Stimulated activated CD4-positive, alpha-beta T cell treated with anti-CD3 and anti-CD28 coated beads, Interleukin-12 subunit alpha, Interleukin-12 subunit beta, amount 100 ng/mL, for 4 hours (primary cell): ENCODE measurements at regions not wholly inside any gene's neighbourhood (a gene's known extent, or its start where the extent isn't known, plus 50 kb on each side); places are given as distances from the start of the nearest gene placed in this dataset.

Experiments
- DNase-seq: peaks from one replicate; pipeline ENCODE4 v3.0.0-alpha.2; 2020

GRCh38 chr6:164130585-164130984, 716.1 kb downstream of the QKI start:
- DNase-seq: no peak

- DNase-seq: no peak
These were observed 715.6 kb downstream of the QKI start for GRCh38 chr6:164130151-164130550.

GRCh38 chr6:164129218-164129617, 714.7 kb downstream of the QKI start:
- DNase-seq: no peak

- no peak for DNase-seq
These were observed 713.6 kb downstream of the QKI start for GRCh38 chr6:164128101-164128500.

- DNase-seq: no peak
These were observed 710.5 kb downstream of the QKI start for GRCh38 chr6:164124986-164125385.

GRCh38 chr6:164124473-164124872, 710.0 kb downstream of the QKI start:
- no peak for DNase-seq

GRCh38 chr6:164122109-164122508, 707.6 kb downstream of the QKI start:
- no peak for DNase-seq

GRCh38 chr6:164121527-164121926, 707.0 kb downstream of the QKI start:
- DNase-seq: no peak

- no peak for DNase-seq
These were observed 700.1 kb downstream of the QKI start for GRCh38 chr6:164114651-164115050.

GRCh38 chr6:164114051-164114450, 699.5 kb downstream of the QKI start:
- no peak for DNase-seq

GRCh38 chr6:164113637-164114036, 699.1 kb downstream of the QKI start:
- no peak for DNase-seq

GRCh38 chr6:164109770-164110140, 695.2 kb downstream of the QKI start:
- DNase-seq: no peak

- DNase-seq: no peak
These were observed 694.6 kb downstream of the QKI start for GRCh38 chr6:164108869-164109769.

- no peak for DNase-seq
These were observed 693.6 kb downstream of the QKI start for GRCh38 chr6:164108092-164108491.

- DNase-seq: no peak
These were observed 692.9 kb downstream of the QKI start for GRCh38 chr6:164107297-164107995.

GRCh38 chr6:164106345-164106769, 691.8 kb downstream of the QKI start:
- DNase-seq: no peak

- DNase-seq: no peak
These were observed 691.2 kb downstream of the QKI start for GRCh38 chr6:164105705-164106104.

GRCh38 chr6:164104432-164104831, 689.9 kb downstream of the QKI start:
- no peak for DNase-seq

- DNase-seq: no peak
These were observed 688.2 kb downstream of the QKI start for GRCh38 chr6:164102693-164103092.

- DNase-seq: no peak
These were observed 687.3 kb downstream of the QKI start for GRCh38 chr6:164101859-164102258.

GRCh38 chr6:164099269-164099865, 684.8 kb downstream of the QKI start:
- no peak for DNase-seq

GRCh38 chr6:164098857-164099267, 684.3 kb downstream of the QKI start:
- DNase-seq: no peak

GRCh38 chr6:164097551-164098398, 683.3 kb downstream of the QKI start:
- DNase-seq: no peak
